Suppressor macrophage (primary cell): ENCODE measurements at regions not wholly inside any gene's neighbourhood (a gene's known extent, or its start where the extent isn't known, plus 50 kb on each side); places are given as distances from the start of the nearest gene placed in this dataset.
"Not testable (repeated sequence)": the region's sequence is repeated elsewhere in the genome, so short reads cannot be mapped to it uniquely, and the experiment has no call there.

ENCODE experiments used
- DNase-seq, 4 experiments: peaks; one replicate each; pipeline ENCODE4 v3.0.0-alpha.2; 2020 to 2022

- no peak for DNase-seq
These were observed 131.0 kb upstream of the OLIG3 start for GRCh38 chr6:137625100-137625661.

- DNase-seq, result no peak
These were observed 131.6 kb upstream of the OLIG3 start for GRCh38 chr6:137625808-137626207.

GRCh38 chr6:137630666-137631065 lies 136.5 kb upstream of the OLIG3 start:
- DNase-seq, result no peak

- no peak for DNase-seq
These were observed 137.1 kb upstream of the OLIG3 start for GRCh38 chr6:137631323-137631722.

GRCh38 chr6:137634177-137634576 lies 140.0 kb upstream of the OLIG3 start:
- DNase-seq, result not testable (repeated sequence)

GRCh38 chr6:137637121-137637520 lies 142.9 kb upstream of the OLIG3 start:
- DNase-seq, result peak; percentile 24 to 60 (median 53)

- DNase-seq, result no peak
These were observed 144.9 kb upstream of the OLIG3 start for GRCh38 chr6:137638926-137639706.

GRCh38 chr6:137640086-137640485 lies 145.9 kb upstream of the OLIG3 start:
- no peak for DNase-seq

GRCh38 chr6:137641474-137642077 lies 147.4 kb upstream of the OLIG3 start:
- peak; percentile 83 to 90 (median 84) for DNase-seq

- not testable (repeated sequence) for DNase-seq
These were observed 149.0 kb upstream of the OLIG3 start for GRCh38 chr6:137643210-137643609.

- not testable (repeated sequence) for DNase-seq
These were observed 149.4 kb upstream of the OLIG3 start for GRCh38 chr6:137643644-137644043.

- DNase-seq, result no peak
These were observed 151.7 kb upstream of the OLIG3 start for GRCh38 chr6:137645850-137646249.

GRCh38 chr6:137646484-137646883 lies 152.3 kb upstream of the OLIG3 start:
- no peak for DNase-seq

GRCh38 chr6:137647762-137648447 lies 153.7 kb upstream of the OLIG3 start:
- no peak for DNase-seq

GRCh38 chr6:137650720-137651119 lies 156.5 kb upstream of the OLIG3 start:
- no peak for DNase-seq

- DNase-seq, result no peak
These were observed 157.0 kb upstream of the OLIG3 start for GRCh38 chr6:137651178-137651577.

GRCh38 chr6:137651591-137652335 lies 157.6 kb upstream of the OLIG3 start:
- DNase-seq, result no peak

- no peak for DNase-seq
These were observed 158.9 kb upstream of the OLIG3 start for GRCh38 chr6:137652961-137653705.

GRCh38 chr6:137653706-137654059 lies 159.5 kb upstream of the OLIG3 start:
- DNase-seq, result no peak

- DNase-seq, result no peak
These were observed 160.3 kb upstream of the OLIG3 start for GRCh38 chr6:137654365-137654981.

GRCh38 chr6:137655291-137655690 lies 161.1 kb upstream of the OLIG3 start:
- no peak for DNase-seq

GRCh38 chr6:137656735-137657134 lies 162.5 kb upstream of the OLIG3 start:
- no peak for DNase-seq
